HG03064 (cell line): ENCODE measurements at regions not wholly inside any gene's neighbourhood (a gene's known extent, or its start where the extent isn't known, plus 50 kb on each side); places are given as distances from the start of the nearest gene placed in this dataset.

ENCODE experiments used
- ATAC-seq: cut with Tn5 transposase; IDR thresholded peaks from one replicate; pipeline ENCODE4 v1.9.1; 2021; ENCODE audit warnings: low read depth; ENCODE audit not compliant: unreplicated experiment

DNA sequence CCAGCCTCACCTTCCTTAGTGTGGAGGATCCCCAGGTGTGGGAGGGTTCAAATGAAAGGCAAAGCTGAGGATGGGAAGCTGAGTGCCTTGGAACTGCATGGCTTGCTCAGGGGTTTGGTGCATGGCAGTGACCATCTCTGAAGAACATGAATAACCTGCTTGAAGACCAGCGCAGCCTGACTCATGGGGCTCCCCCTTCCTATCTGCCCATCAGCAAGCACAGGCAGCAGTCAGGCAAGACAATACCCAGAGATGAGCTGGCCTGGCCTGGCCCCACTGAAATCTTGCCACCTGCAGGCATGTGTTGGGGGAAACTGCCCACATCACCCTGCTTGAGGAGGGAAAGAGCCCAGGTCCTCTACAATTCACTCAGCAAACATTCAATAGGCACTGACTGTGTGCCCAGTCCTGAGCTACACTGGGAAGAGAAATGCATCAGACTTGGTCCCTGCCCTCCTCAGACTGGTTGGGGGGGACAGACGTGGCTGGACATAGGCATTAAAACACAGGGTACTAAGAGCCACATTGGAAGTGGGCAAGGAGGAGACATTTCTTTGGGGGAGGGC, 105.0 kb upstream of the ALDH1B1 start:
- no peak for ATAC-seq

DNA sequence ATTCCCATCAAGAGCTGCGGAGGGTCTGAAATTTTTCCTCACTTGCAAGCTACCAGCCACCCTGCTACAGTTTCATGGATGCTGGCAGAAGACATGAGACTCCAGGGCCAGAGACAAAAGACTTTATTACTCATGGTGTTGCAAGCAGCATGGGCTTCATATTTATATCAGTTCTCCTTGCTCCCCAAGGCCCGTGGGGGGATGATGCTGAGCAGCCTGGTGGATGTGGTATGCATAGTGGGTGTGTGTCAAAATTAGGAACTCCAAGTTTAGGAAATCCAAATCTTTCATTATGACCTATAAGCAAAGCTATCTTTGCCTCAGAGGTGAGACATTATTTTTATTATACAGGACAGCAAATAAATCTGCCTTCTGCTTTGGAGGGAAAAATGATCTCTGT, 105.7 kb upstream of the ALDH1B1 start:
- no peak for ATAC-seq

DNA sequence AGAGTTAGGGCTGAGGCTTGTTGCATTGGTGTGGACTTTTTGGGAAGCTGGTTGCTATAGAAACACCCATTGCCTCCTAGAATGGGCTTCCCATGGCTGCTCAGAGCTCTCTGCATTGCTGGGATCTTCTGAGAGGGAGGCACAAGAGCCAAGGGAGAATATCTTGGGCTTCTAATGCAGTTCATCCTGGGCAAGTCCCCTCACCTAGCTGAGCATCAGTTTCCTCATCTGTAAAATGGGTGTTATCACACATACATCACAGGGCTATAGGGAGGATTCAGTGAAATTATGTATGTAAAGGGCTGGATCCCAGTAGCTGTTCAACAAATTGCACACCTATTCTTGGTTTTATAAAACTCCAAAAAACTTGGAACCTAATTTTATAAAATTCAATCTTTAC, 106.1 kb upstream of the ALDH1B1 start:
- no peak for ATAC-seq

DNA sequence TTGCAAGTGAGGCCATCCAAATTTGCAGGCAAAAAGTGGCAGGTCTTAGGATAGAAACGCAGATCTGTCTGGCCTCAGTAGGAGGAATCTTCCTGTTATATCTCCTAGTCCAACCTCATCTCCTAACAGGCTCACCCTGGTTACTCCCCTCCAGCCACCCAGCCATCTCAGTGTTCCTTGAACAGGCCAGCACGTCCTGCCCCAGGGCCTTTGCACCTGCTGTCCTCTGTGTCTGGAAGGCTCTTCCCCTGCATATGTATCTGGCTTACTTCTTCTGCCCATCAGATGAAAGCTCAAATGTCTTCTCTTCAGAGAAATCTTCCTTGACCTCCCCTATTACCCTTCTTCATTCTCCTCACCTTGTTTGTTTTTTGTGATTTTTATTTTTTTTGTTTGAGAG, 107.3 kb upstream of the ALDH1B1 start:
- ATAC-seq = no peak

DNA sequence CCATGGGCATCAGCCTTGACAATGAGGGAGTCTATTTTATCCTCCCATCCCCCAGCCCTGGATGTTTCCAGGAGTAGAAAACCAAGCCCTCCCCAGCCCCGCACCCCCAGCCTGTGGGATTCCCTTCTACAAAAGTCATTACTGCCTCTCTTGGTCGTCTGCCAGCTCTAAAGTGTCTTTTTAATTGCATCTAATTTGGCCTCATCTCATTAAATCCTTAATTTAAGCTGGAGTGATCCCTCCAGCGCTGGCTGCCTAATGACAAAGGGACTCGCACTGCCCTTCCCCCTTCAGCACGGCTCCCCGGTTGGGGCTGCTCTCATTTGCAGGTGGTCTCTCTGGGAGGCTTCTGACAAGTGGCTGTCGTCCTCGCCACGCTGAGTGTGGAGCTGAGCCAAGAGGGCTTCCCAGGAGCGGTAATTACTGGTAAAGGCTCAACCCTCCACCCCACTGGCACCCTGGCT, 107.9 kb upstream of the ALDH1B1 start:
- no peak for ATAC-seq

DNA sequence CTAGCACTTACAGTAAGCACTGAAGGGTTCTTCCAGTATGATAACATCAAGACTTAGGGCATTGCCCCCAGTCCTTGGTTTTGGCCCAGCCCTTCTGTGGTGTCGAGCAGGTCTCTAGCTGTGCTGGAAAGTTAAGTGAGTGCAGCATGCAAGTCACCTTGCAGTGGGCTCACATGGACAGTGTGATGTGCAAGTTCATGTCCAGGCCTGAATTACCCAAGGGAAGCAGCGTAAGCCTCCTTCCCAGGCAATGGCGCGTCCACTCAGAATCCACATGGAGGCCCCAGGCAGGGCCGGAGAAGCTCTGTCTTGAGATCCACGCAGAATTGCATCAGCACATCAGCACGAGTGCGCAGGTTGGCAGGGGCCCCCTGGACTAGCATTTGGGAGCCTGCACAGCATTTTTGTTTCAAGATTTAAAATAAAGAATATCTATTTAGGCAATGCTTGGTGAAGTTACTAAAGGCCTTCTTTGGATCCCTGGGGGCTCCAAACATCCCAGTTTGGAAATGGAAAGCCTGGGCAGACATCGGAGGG, 108.4 kb upstream of the ALDH1B1 start:
- no peak for ATAC-seq

DNA sequence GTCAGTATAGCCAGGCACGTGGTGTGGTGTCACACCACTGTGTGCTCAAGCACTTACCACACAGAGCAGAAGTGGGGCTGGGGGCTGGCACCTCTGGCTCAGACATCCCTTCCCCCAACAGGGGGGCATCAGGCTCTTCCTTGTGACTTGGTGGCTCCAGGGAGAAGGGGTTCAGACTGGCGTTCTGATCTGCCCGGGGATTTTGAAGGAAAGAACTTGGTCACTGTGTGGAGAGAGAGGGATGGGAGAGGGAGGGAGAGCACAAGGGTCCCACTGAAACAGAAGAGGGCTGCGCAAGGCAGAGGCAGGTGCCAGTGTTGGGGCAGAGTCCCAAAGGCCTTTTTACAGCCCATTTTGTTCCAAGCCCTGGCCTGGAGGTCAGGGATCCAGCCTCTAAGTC, 109.7 kb upstream of the ALDH1B1 start:
- ATAC-seq = no peak

DNA sequence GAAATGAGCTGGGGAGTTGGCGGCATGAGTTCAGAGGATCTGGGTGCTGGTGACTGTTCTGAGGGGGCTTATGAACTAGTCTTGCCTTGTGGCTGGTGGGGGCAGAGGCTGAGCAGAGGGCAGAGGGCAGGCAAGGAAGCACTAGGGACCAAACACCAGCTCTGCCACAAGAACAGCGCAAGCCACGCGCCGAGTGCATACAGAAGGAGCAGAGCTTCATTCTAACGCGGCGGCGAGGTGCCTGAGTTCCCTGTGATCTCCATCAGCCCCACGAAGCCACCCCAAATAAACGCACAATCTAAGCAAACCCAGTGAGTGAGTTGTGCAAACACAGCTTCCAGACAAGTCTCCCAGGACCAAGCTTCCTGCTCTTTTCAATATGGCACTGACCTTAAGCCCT, 110.6 kb upstream of the ALDH1B1 start:
- ATAC-seq = no peak

DNA sequence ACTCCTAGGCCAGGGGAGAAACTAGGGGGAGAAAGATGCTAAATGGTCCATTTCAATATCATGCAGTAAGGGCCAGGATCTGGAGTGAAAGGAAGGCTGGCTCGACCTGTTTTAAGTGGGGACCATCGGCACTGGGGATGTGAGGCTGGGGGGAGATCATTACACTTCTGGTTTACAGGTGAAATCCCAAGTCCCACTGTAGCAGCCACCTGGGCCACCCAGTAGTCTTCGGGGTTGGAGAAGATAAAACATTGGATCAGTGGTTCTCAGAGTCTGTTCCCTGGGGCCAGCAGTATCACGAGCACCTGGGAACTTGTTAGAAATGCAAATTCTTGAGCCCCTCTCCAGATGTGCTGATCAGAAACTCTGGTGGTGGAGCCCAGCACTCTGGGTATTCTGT, 111.3 kb upstream of the ALDH1B1 start:
- ATAC-seq = no peak

DNA sequence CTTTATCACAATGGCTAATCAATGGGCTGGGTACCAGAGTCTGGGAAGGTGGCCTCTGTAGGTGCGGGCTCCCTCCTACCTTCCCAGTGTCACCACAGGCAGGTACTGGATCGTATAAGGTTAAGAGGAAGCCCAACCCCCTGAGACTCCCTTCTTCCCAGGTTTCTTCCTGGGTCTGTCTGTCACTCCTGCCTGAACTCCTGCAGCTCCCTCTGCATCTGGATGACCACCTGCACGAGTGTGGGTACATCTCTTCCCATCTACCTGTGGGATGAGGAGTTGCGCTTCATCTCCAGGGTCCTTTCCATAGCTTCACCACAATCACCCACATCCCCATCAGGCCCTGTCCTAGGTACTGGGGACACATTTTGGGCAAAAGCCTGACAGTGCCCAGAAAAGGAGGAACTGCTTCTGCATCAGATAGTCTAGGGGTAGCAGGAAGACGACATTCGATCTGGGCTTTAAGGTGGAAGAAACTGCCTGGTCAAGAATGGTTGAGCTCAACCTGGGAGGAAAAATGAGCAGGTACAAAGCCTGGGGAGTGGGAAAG, 112.2 kb upstream of the ALDH1B1 start:
- no peak for ATAC-seq

DNA sequence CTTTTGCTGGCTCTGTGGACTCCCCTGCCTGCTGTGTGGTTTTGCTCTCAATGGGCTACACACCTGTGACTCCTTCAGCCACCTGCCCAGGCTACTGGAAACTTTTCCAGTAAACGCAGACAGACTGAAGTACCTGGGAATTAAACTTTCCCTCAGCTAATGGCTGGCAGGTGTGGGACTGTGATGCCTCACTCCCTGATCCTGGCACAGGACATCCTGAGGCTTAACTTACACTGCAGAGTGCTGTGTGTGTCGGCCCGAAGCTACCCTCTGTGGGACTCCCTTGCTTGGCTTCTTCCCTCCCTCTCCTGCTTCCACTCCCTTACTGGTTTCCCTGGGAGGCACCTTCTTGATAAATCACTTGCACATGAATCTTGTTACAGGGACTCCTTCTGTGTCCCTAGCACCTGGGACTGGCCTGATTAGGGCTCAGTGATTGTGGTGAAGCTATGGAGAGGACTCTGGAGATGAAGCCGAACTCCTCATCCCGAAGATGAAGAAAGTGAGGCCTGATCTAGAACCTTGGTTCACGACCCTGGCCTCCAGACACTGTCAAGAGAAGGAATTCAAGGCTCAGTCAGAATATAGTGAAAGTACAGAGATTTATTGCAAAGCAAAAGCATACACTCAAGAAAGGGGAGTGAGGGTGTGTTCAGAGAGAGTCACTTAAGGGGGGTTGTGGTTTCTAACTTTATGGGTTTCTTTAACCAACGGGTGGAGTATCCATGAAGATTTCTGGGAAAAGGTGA, 113.4 kb upstream of the ALDH1B1 start:
- no peak for ATAC-seq

DNA sequence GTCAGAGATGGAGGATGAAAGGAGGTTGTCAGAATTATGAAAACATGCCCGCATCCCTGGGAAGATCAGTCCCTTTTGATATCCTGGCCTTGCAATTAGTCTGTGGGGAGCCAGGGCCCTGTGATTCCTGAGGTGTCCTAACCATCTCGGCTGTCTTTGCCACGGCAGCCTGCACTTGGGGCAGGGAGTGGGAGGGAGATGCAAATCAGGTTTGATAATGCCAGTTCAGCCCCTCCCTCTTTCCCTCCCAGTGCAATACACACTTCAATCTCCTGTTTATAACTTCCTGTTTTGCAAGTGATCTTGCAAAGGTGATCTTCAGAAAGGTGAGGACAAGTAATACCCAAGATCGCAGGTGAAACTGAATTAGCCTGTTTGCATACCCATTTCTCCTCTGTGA, 114.0 kb upstream of the ALDH1B1 start:
- ATAC-seq = no peak

DNA sequence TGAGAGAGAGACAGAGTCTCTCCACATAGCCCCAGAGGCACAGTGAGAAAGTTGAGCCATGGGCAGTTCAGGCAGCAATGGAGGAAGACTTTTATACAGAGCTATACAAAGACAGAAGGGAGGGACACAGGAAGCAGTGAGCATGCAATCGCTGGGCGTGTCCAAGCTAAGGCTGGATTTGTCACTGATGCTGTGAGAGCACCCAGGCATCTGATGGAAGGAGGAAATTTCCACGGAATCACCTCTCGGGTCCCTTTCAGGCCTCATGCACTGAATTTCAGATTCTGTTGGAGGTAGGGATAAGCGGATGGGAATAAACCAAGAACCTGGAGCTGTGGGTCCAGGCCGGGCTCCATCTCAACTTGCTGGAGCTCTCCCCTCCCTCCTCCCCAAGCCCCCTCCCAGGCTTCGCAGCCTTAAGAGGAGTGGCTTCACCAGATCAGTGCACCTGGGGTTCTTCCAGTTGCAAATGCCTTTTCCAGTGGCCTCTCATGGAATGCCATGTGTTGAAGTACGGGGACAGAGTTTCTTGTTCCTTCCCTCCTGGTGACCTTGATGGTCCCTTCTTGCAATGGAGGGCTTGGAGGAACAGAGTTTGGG, 114.8 kb upstream of the ALDH1B1 start:
- no peak for ATAC-seq

DNA sequence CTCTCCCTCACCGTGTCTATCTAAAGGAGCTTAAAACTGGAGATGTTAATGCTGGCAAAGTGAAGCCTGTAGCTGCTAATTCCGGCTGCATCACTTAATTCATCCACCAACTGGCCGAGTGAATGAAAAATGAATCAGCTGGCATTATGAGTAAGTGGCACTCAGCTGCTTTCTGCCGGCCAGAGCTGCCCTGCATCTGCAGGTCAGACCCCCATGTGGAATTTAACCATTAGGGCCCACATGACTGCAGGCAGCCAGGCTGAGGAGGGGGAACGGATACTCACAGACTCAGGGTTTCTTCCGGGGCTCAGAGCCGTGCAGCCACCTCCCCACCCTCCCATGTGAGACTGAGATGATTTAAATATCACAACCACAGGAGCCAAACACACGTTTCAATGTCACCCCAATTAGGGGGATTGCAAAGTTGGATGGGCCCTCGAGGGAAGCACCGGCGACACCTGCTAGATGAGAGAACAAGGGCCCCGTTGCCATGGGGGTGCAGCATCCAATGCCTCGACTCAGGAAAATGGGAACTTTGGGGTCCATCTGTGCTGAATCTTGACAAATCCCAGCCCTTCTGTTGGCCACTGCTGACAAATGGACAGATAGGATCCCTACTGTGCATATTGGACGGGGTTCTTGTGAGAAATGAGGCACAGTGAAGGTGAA, 115.6 kb upstream of the ALDH1B1 start:
- ATAC-seq = no peak

DNA sequence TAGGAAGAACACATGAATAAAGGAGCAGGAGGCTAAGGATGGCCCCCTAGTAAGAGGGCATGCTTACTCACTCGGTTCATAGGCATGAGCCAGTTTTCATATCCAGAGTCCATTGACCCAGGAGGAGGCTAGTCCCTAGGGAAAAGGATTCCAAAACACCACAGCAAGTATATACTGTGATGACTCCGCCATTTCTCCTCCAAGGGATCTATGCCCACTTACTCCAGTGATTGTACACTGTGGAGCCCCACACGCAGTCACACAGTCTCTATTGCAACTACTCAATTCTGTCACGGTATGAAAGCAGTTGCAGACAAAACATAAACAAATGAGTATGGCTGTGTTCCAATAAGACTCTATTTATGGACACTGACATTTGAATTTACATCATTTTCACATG, 117.7 kb upstream of the ALDH1B1 start:
- ATAC-seq = no peak

DNA sequence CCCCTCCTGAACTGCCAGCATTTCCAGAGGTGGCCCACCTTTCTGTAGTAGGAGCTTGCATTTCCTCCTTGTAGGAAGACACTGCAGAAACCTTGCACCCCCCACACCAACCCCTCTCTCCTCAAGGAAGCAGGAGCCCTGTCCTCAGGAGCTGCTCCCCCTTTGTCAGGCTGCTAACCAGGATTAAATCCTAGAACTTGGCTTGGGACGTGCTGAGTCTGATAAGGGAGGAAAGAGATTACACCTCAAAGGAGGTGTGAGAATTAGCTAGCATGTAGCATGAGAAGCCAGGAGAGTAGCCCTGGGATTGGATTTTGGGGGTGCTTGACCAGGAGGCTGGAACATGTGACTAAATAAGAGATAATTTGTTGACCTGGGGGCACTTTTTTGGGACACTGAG, 119.8 kb upstream of the ALDH1B1 start:
- no peak for ATAC-seq

DNA sequence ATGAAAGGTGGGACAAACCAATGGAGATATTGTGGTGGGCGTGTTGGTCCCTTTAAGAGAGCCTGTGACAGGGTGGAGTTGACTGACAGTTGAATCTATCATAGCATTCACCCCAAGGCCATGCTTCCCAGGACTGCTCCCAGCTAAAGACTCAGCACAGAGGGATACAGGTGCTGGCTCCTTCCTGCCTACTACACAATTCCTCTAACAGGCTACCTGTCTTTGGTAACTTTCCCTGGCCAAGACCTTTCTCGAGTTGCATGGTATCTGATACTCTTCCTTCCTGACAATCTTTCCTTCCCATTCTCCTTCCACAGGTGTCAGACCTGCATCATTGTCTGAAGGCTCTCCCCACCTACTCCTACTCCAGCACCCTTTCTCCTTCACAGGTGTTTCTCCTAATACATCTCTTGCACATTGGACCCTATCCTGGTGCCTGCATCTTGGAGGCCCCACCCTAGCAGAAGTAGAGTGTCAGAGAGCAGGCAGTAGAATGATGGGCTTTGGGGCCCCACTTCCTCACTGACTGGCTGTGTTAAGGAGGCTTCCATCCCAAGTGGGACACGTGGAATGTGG, 120.7 kb upstream of the ALDH1B1 start:
- no peak for ATAC-seq

DNA sequence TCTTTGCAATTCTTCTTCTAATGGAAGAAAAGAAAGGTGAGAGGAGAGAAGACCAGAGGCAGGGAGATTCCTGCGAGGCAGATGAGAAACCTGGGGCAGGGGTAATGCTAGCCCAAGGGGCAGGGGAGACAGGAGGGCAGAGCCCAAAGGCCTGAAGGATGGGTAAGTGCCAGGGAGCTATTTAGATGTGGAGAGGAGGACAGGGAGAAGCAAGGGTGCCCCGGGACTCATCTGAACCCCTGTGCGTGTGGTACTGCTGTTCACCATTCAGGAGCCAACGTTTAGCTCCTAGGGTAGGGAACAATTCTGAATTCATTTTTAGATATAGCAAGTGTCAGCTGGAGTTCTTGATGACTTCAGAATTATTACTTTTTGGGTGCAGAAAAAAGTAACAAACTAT, 122.7 kb upstream of the ALDH1B1 start:
- no peak for ATAC-seq

DNA sequence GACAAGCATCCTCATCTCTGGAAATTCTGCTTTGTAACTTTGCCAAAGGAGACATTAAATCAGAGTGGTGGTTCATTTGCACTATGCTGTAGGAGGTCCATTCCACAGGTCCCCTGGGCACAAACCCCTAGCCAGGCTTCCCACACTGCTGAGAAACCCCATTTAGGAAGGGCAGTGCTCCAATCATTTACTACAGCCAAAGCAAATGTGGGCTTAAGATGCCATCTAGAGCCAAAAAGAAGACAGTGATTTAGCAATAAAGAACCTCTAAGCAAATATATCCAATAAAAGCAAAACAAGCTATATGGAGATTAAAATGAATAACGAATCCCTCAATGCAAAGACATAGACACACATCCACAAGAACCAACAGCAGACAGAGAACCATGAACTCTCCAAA, 129.0 kb upstream of the ALDH1B1 start:
- no peak for ATAC-seq

DNA sequence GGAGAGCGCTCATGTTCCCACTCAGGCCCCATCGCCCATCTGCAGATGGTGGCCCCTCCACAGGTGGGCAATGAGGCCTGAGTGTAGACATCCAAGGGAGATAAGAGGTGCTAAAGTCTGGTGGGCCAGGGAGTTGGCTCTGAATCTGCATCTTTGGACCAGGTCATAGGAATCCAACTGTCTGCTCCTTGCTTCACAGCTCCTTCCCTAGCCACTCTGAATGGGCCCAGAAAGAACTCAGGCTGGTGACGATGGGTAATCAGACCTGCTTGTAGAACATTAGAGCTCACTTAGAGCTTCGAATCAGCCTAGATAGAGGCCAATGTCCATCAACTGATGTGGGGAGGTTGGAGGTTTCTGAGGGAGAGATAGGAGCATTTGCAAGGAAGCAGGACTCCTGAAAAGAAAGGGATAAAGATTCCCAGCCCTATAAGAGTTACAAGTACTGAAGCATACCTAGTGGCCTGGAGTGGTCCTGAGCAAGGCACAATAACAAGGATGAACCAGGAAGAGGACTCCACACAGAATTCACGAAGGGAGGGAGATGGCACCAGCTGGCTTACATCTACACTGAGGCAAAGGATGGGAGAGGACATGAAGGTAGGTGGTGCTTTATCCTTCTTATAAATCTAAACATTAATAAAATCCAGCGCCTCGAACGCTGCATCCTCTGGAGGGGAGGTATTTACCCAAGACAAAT, 132.8 kb upstream of the ALDH1B1 start:
- ATAC-seq = no peak
